Left lung (tissue), 4 donors: ENCODE measurements at regions not wholly inside any gene's neighbourhood (a gene's known extent, or its start where the extent isn't known, plus 50 kb on each side); places are given as distances from the start of the nearest gene placed in this dataset.

Experiments
- ATAC-seq: fragments of 200-7000 bp; cut with Tn5 transposase; one replicate; pipeline ENCODE4 v1.9.1; 2020; ENCODE audit warnings: moderate library complexity
- DNase-seq, 4 donors: peaks; one replicate each; pipeline ENCODE4 v3.0.0-alpha.2; 2013 to 2020
- H3K27ac ChIP-seq, 2 donors: fragments of 200-600 bp; sonication (generic) in 1 of 2; one replicate each; pipeline versions ENCODE4 v1.5.0 to v1.8.0; 2020 to 2021
- H3K27me3 ChIP-seq, 2 donors: fragments of 200-600 bp; sonication (generic) in 1 of 2; one replicate each; pipeline versions ENCODE4 v1.5.0 to v1.8.0; 2020 to 2021
- H3K36me3 ChIP-seq, 2 donors: fragments of 200-600 bp; sonication (generic) in 1 of 2; one replicate each; pipeline versions ENCODE4 v1.5.0 to v1.8.0; 2020 to 2021
- H3K4me1 ChIP-seq, 2 donors: fragments of 200-600 bp; one replicate each; pipeline ENCODE4 v1.8.0; 2021
- H3K4me3 ChIP-seq, 2 donors: fragments of 200-600 bp; sonication (generic) in 1 of 2; one replicate each; pipeline versions ENCODE4 v1.5.0 to v1.8.0; 2020 to 2021; ENCODE audit warnings: mild to moderate bottlenecking in 1 of 2
- H3K9me3 ChIP-seq, 2 donors: fragments of 200-600 bp; sonication (generic) in 1 of 2; one replicate each; pipeline versions ENCODE4 v1.5.0 to v1.8.0; 2020 to 2021
- CTCF ChIP-seq, 2 donors: fragments of 200-600 bp; sonication (generic) in 1 of 2; IDR thresholded peaks; one replicate each; pipeline versions ENCODE4 v1.5.0 to v1.8.0; 2021; ENCODE audit warnings: antibody characterized with exemption in 2 of 2
- intact Hi-C, 2 donors: fragments of 100-400 bp; cut with DNase I; formaldehyde crosslinking; loops; one replicate each; pipeline versions ENCODE4 v1.11.2 to v1.14.2; 2022
- donor health status: DM: no; HTN: yes; CAD: no.
- donor health status: DM: no; HTN: no; CAD: no.

- no peak overlapping the region for H3K27ac ChIP-seq
- H3K36me3 ChIP-seq: no peaks in the 10 kb centered on the region
- no peaks in the 10 kb centered on the region for H3K9me3 ChIP-seq
- DNase-seq (no peak), ATAC-seq (no peak)
- no peak overlapping the region for H3K4me3 ChIP-seq
- H3K4me1 ChIP-seq: no peaks in the 10 kb centered on the region
- intact Hi-C loops: no loop called here
- no peaks in the 10 kb centered on the region for H3K27me3 ChIP-seq
- no peak for TF ChIP-seq CTCF (IDR thresholded peaks at IDR 0.05)
These were observed 285.1 kb upstream of the CCDC54 start for GRCh38 chr3:107092121-107092520.

GRCh38 chr3:107098864-107099263, 278.4 kb upstream of the CCDC54 start:
- no peaks in the 10 kb centered on the region for H3K4me1 ChIP-seq
- no peak for ATAC-seq
- intact Hi-C loops: no loop called here
- H3K27me3 ChIP-seq: no peaks in the 10 kb centered on the region
- no peak for DNase-seq
- H3K27ac ChIP-seq: no peak overlapping the region
- no peak for TF ChIP-seq CTCF (IDR thresholded peaks at IDR 0.05)
- no peak overlapping the region for H3K4me3 ChIP-seq
- peaks cover 0 to 3% of the 10 kb centered on the region in 2 donors for H3K9me3 ChIP-seq
- no peaks in the 10 kb centered on the region for H3K36me3 ChIP-seq

DNA sequence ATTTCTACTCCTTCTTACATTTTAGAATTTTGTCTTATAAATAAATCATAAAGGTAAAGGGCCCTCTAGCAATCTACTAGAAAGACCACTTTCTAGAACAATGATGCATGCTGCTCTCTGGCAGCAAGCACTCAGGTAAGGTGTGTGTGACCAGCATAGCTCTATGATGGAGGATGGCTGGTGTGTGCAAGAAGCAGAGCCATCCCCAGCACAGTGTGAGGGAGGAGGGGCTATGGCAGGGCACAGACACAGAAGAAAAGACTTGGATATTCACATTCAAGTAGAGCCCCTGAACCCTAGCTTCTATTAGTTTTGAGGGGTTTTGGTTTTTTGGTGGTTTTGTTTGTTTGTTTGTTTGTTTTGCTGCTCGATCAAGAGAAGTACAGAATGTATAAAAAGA, 277.1 kb upstream of the CCDC54 start:
- Histone ChIP-seq H3K4me1 (no peaks in the 10 kb centered on the region), H3K4me3 (no peak overlapping the region), H3K27me3 (no peaks in the 10 kb centered on the region), H3K9me3 (peaks cover 0 to 5% of the 10 kb centered on the region in 2 donors), H3K27ac (no peak overlapping the region), H3K36me3 (no peaks in the 10 kb centered on the region)
- TF ChIP-seq CTCF (IDR thresholded peaks at IDR 0.05): no peak
- no peak for DNase-seq
- no peak for ATAC-seq
- intact Hi-C loops: no loop called here

- Histone ChIP-seq H3K27me3 (no peaks in the 10 kb centered on the region), H3K4me1 (no peaks in the 10 kb centered on the region), H3K36me3 (no peaks in the 10 kb centered on the region), H3K27ac (no peak overlapping the region), H3K4me3 (no peak overlapping the region), H3K9me3 (peaks cover 0 to 8% of the 10 kb centered on the region in 2 donors)
- no peak for TF ChIP-seq CTCF (IDR thresholded peaks at IDR 0.05)
- intact Hi-C loops: no loop called here
- no peak for DNase-seq
- no peak for ATAC-seq
These were observed 276.7 kb upstream of the CCDC54 start for GRCh38 chr3:107100573-107100972.

- TF ChIP-seq CTCF (IDR thresholded peaks at IDR 0.05): no peak
- no peaks in the 10 kb centered on the region for H3K27me3 ChIP-seq
- H3K4me3 ChIP-seq: no peak overlapping the region
- intact Hi-C loops: no loop called here
- H3K36me3 ChIP-seq: no peaks in the 10 kb centered on the region
- H3K4me1 ChIP-seq: no peaks in the 10 kb centered on the region
- peaks cover 0 to 10% of the 10 kb centered on the region in 2 donors for H3K9me3 ChIP-seq
- ATAC-seq: no peak
- no peak for DNase-seq
- no peak overlapping the region for H3K27ac ChIP-seq
These were observed 273.5 kb upstream of the CCDC54 start for GRCh38 chr3:107103786-107104185.
